Esophagus muscularis mucosa (tissue), 3 donors: ENCODE measurements at regions not wholly inside any gene's neighbourhood (a gene's known extent, or its start where the extent isn't known, plus 50 kb on each side); places are given as distances from the start of the nearest gene placed in this dataset.

Experiments
- CTCF ChIP-seq, 3 experiments: fragments of 200-600 bp in 2 of 3; fragments of 450-650 bp in 1 of 3; sonication (generic) in 2 of 3; IDR thresholded peaks; one replicate each; pipeline ENCODE4 v1.5.1; 2017 to 2019; ENCODE audit warnings: antibody characterized with exemption in 3 of 3, mild to moderate bottlenecking in 2 of 3, moderate library complexity in 1 of 3
- POLR2A ChIP-seq: fragments of 450-650 bp; IDR thresholded peaks from one replicate; pipeline ENCODE4 v1.6.1; 2017; ENCODE audit warnings: antibody characterized with exemption, moderate library complexity, mild to moderate bottlenecking, low read depth

GRCh38 chrX:116863029-116863428 is 400.3 kb upstream of the CT83 start:
- TF ChIP-seq CTCF (IDR thresholded peaks at IDR 0.05) (no peak), POLR2A (no peak)
